ENCODE measurements at regions not wholly inside any gene's neighbourhood (a gene's known extent, or its start where the extent isn't known, plus 50 kb on each side); places are given as distances from the start of the nearest gene placed in this dataset.
A peak's percentile ranks its signal among the peaks of the same experiment; 100 is the strongest.

GRCh38 chr12:64968989-64969819 lies 144.8 kb downstream of the TBC1D30 start:
- Mint-ChIP-seq H3K36me3 (ENCODE audit: low read depth) (no peaks in the 10 kb centered on the region), H3K9me3 (ENCODE audit: low read depth) (no peaks in the 10 kb centered on the region), H3K4me3 (no peak overlapping the region), H3K27me3 (peaks cover 21% of the 10 kb centered on the region), H3K4me1 (no peaks in the 10 kb centered on the region), H3K27ac (no peak overlapping the region)
- ATAC-seq (no peak), DNase-seq (no peak)
- ChIA-PET CTCF (interaction anchor here (0.5 to 0.6 kb wide), 2 partner anchors 633 to 904 kb away, joined by 3 read pairs; no protein-coding TSS in a partner anchor), POLR2A (no interaction called here)
- intact Hi-C loops (cut with DNase I, micrococcal nuclease): no loop called here

- ChIA-PET CTCF (no interaction called here), POLR2A (no interaction called here)
- no peak for DNase-seq
- intact Hi-C loops (cut with DNase I, micrococcal nuclease): no loop called here
- Mint-ChIP-seq H3K4me1 (no peaks in the 10 kb centered on the region), H3K27ac (no peak overlapping the region), H3K9me3 (ENCODE audit: low read depth) (peaks cover 4% of the 10 kb centered on the region), H3K4me3 (no peak overlapping the region), H3K27me3 (peaks cover 8% of the 10 kb centered on the region), H3K36me3 (ENCODE audit: low read depth) (no peaks in the 10 kb centered on the region)
- no peak for ATAC-seq
These were observed 145.0 kb downstream of the WIF1 start for GRCh38 chr12:64976131-64976530.

- intact Hi-C loops (cut with DNase I, micrococcal nuclease): no loop called here
- peaks cover 5% of the 10 kb centered on the region for H3K27me3 Mint-ChIP-seq
- H3K36me3 Mint-ChIP-seq (ENCODE audit: low read depth): no peaks in the 10 kb centered on the region
- POLR2A ChIA-PET: no interaction called here
- no peak for ATAC-seq
- DNase-seq: no peak
- CTCF ChIA-PET: interaction anchor here (0.6 kb wide), 1 partner anchor 399 kb away, joined by 7 read pairs; no protein-coding TSS in a partner anchor
- H3K4me3 Mint-ChIP-seq: no peak overlapping the region
- H3K9me3 Mint-ChIP-seq (ENCODE audit: low read depth): peaks cover 3% of the 10 kb centered on the region
- H3K4me1 Mint-ChIP-seq: no peaks in the 10 kb centered on the region
- H3K27ac Mint-ChIP-seq: no peak overlapping the region
These were observed 137.3 kb downstream of the WIF1 start for GRCh38 chr12:64983771-64984278.

- ATAC-seq (no peak), DNase-seq (peak; percentile 4)
- H3K4me3 Mint-ChIP-seq: no peak overlapping the region
- CTCF ChIA-PET: no interaction called here
- H3K27me3 Mint-ChIP-seq: peaks cover 12% of the 10 kb centered on the region
- no peaks in the 10 kb centered on the region for H3K36me3 Mint-ChIP-seq (ENCODE audit: low read depth)
- no peaks in the 10 kb centered on the region for H3K4me1 Mint-ChIP-seq
- POLR2A ChIA-PET: no interaction called here
- H3K9me3 Mint-ChIP-seq (ENCODE audit: low read depth): no peaks in the 10 kb centered on the region
- intact Hi-C loops (cut with DNase I, micrococcal nuclease): no loop called here
- no peak overlapping the region for H3K27ac Mint-ChIP-seq
These were observed 129.9 kb downstream of the WIF1 start for GRCh38 chr12:64991121-64991611.

GRCh38 chr12:64992116-64992515 lies 129.0 kb downstream of the WIF1 start:
- H3K9me3 Mint-ChIP-seq (ENCODE audit: low read depth): no peaks in the 10 kb centered on the region
- ATAC-seq (no peak), DNase-seq (no peak)
- no peak overlapping the region for H3K4me3 Mint-ChIP-seq
- ChIA-PET CTCF (interaction anchor here (0.7 kb wide), 1 partner anchor 1021 kb away, joined by 3 read pairs; no protein-coding TSS in a partner anchor), POLR2A (no interaction called here)
- H3K27ac Mint-ChIP-seq: no peak overlapping the region
- peaks cover 9% of the 10 kb centered on the region for H3K27me3 Mint-ChIP-seq
- no peaks in the 10 kb centered on the region for H3K4me1 Mint-ChIP-seq
- intact Hi-C loops (cut with DNase I, micrococcal nuclease): no loop called here
- H3K36me3 Mint-ChIP-seq (ENCODE audit: low read depth): no peaks in the 10 kb centered on the region

- peaks cover 9% of the 10 kb centered on the region for H3K27me3 Mint-ChIP-seq
- ChIA-PET POLR2A (no interaction called here), CTCF (interaction anchor here (0.7 kb wide), 1 partner anchor 191 kb away, joined by 3 read pairs; no protein-coding TSS in a partner anchor)
- H3K36me3 Mint-ChIP-seq (ENCODE audit: low read depth): no peaks in the 10 kb centered on the region
- intact Hi-C loops (cut with DNase I, micrococcal nuclease): no loop called here
- H3K4me3 Mint-ChIP-seq: no peak overlapping the region
- H3K9me3 Mint-ChIP-seq (ENCODE audit: low read depth): no peaks in the 10 kb centered on the region
- H3K27ac Mint-ChIP-seq: no peak overlapping the region
- DNase-seq: no peak
- ATAC-seq: no peak
- no peaks in the 10 kb centered on the region for H3K4me1 Mint-ChIP-seq
These were observed 128.5 kb downstream of the WIF1 start for GRCh38 chr12:64992641-64993040.

- H3K4me3 Mint-ChIP-seq: no peak overlapping the region
- intact Hi-C loops (cut with DNase I, micrococcal nuclease): no loop called here
- CTCF ChIA-PET: no interaction called here
- no peak for DNase-seq
- H3K27ac Mint-ChIP-seq: no peak overlapping the region
- no peak for ATAC-seq
- no peaks in the 10 kb centered on the region for H3K4me1 Mint-ChIP-seq
- H3K27me3 Mint-ChIP-seq: peaks cover 13% of the 10 kb centered on the region
- POLR2A ChIA-PET: no interaction called here
- H3K36me3 Mint-ChIP-seq (ENCODE audit: low read depth): no peaks in the 10 kb centered on the region
- H3K9me3 Mint-ChIP-seq (ENCODE audit: low read depth): no peaks in the 10 kb centered on the region
These were observed 127.6 kb downstream of the WIF1 start for GRCh38 chr12:64993461-64993860.

GRCh38 chr12:64995816-64996215 lies 125.3 kb downstream of the WIF1 start:
- ATAC-seq: no peak
- POLR2A ChIA-PET: no interaction called here
- no peak overlapping the region for H3K4me3 Mint-ChIP-seq
- DNase-seq: no peak
- no peaks in the 10 kb centered on the region for H3K4me1 Mint-ChIP-seq
- H3K36me3 Mint-ChIP-seq (ENCODE audit: low read depth): no peaks in the 10 kb centered on the region
- CTCF ChIA-PET: interaction anchor here (0.6 to 1.2 kb wide), 2 partner anchors 13 to 83 kb away, joined by 3 to 4 read pairs; no protein-coding TSS in a partner anchor
- peaks cover 18% of the 10 kb centered on the region for H3K27me3 Mint-ChIP-seq
- H3K27ac Mint-ChIP-seq: no peak overlapping the region
- H3K9me3 Mint-ChIP-seq (ENCODE audit: low read depth): no peaks in the 10 kb centered on the region
- intact Hi-C loops (cut with DNase I, micrococcal nuclease): no loop called here

GRCh38 chr12:64997858-64998257 lies 123.2 kb downstream of the WIF1 start:
- Mint-ChIP-seq H3K27ac (no peak overlapping the region), H3K4me1 (no peaks in the 10 kb centered on the region), H3K9me3 (ENCODE audit: low read depth) (no peaks in the 10 kb centered on the region), H3K36me3 (ENCODE audit: low read depth) (no peaks in the 10 kb centered on the region), H3K4me3 (no peak overlapping the region), H3K27me3 (peaks cover 20% of the 10 kb centered on the region)
- DNase-seq (no peak), ATAC-seq (no peak)
- ChIA-PET POLR2A (no interaction called here), CTCF (no interaction called here)
- intact Hi-C loops (cut with DNase I, micrococcal nuclease): no loop called here

- no peaks in the 10 kb centered on the region for H3K9me3 Mint-ChIP-seq (ENCODE audit: low read depth)
- H3K27ac Mint-ChIP-seq: no peak overlapping the region
- ChIA-PET POLR2A (no interaction called here), CTCF (no interaction called here)
- no peak overlapping the region for H3K4me3 Mint-ChIP-seq
- intact Hi-C loops (cut with DNase I, micrococcal nuclease): no loop called here
- peaks cover 23% of the 10 kb centered on the region for H3K27me3 Mint-ChIP-seq
- DNase-seq (no peak), ATAC-seq (no peak)
- no peaks in the 10 kb centered on the region for H3K36me3 Mint-ChIP-seq (ENCODE audit: low read depth)
- H3K4me1 Mint-ChIP-seq: no peaks in the 10 kb centered on the region
These were observed 122.5 kb downstream of the WIF1 start for GRCh38 chr12:64998371-64999147.

- no peaks in the 10 kb centered on the region for H3K36me3 Mint-ChIP-seq (ENCODE audit: low read depth)
- no peaks in the 10 kb centered on the region for H3K9me3 Mint-ChIP-seq (ENCODE audit: low read depth)
- H3K4me3 Mint-ChIP-seq: no peak overlapping the region
- CTCF ChIA-PET: no interaction called here
- no peak for ATAC-seq
- H3K4me1 Mint-ChIP-seq: no peaks in the 10 kb centered on the region
- H3K27ac Mint-ChIP-seq: no peak overlapping the region
- peaks cover 23% of the 10 kb centered on the region for H3K27me3 Mint-ChIP-seq
- POLR2A ChIA-PET: no interaction called here
- DNase-seq: no peak
- intact Hi-C loops (cut with DNase I, micrococcal nuclease): no loop called here
These were observed 122.0 kb downstream of the WIF1 start for GRCh38 chr12:64999148-64999425.

All from activated CD4-positive, alpha-beta T cell treated with anti-CD3 and anti-CD28 coated beads for 36 hours (primary cell).